H9 (cell line): ENCODE measurements at regions not wholly inside any gene's neighbourhood (a gene's known extent, or its start where the extent isn't known, plus 50 kb on each side); places are given as distances from the start of the nearest gene placed in this dataset.

ENCODE experiments used
- DNase-seq: peaks from one replicate; pipeline ENCODE4 v3.0.0-alpha.2; 2017
- H2AFZ ChIP-seq: one replicate; pipeline ENCODE4 v1.6.1; 2013; ENCODE audit warnings: mild to moderate bottlenecking, low read length, control low read depth, moderate library complexity
- H2AK5ac ChIP-seq: 2 replicates; pipeline ENCODE4 v1.6.1; 2013; ENCODE audit warnings: low read length, control low read depth, mixed read lengths; ENCODE audit not compliant: insufficient read length
- H2BK120ac ChIP-seq: one replicate; pipeline ENCODE4 v1.6.1; 2013; ENCODE audit warnings: low read depth, mild to moderate bottlenecking, low read length, control low read depth, inconsistent platforms; ENCODE audit not compliant: poor library complexity, severe bottlenecking
- H2BK12ac ChIP-seq: 2 replicates; pipeline ENCODE4 v1.6.1; 2013; ENCODE audit warnings: low read length, control low read depth, mixed read lengths, low read depth; ENCODE audit not compliant: insufficient read length
- H2BK15ac ChIP-seq: 2 replicates; pipeline ENCODE4 v1.6.1; 2013; ENCODE audit warnings: low read depth, low read length, control low read depth
- H2BK20ac ChIP-seq: one replicate; pipeline ENCODE4 v1.6.1; 2013; ENCODE audit warnings: low read depth, mild to moderate bottlenecking, low read length, control low read depth, inconsistent platforms; ENCODE audit not compliant: poor library complexity, severe bottlenecking
- H2BK5ac ChIP-seq: 2 replicates; pipeline ENCODE4 v1.6.1; 2013; ENCODE audit warnings: low read length, control low read depth, mixed read lengths; ENCODE audit not compliant: insufficient read length
- H3K14ac ChIP-seq: 2 replicates; pipeline ENCODE4 v1.6.1; 2013; ENCODE audit warnings: low read length, control low read depth; ENCODE audit not compliant: insufficient read depth
- H3K18ac ChIP-seq: 2 replicates; pipeline ENCODE4 v1.6.1; 2013; ENCODE audit warnings: low read depth, mild to moderate bottlenecking, mixed read lengths, low read length, control low read depth; ENCODE audit not compliant: insufficient read length
- H3K23ac ChIP-seq: 2 replicates; pipeline ENCODE4 v1.6.1; 2013; ENCODE audit warnings: low read length, control low read depth, mixed read lengths, low read depth; ENCODE audit not compliant: insufficient read length
- H3K23me2 ChIP-seq: 2 replicates; pipeline ENCODE4 v1.6.1; 2013; ENCODE audit warnings: low read depth, mild to moderate bottlenecking, mixed read lengths, low read length, control low read depth; ENCODE audit not compliant: insufficient read length, poor library complexity, severe bottlenecking
- H3K27ac ChIP-seq: 2 replicates; pipeline ENCODE4 v1.5.1; 2013; ENCODE audit warnings: low read length, control low read depth, mixed read lengths, low read depth; ENCODE audit not compliant: insufficient read length
- H3K27me3 ChIP-seq: 2 replicates; pipeline ENCODE4 v1.6.1; 2013; ENCODE audit warnings: low read length, control low read depth, inconsistent platforms; ENCODE audit not compliant: insufficient read depth
- H3K4ac ChIP-seq: 2 replicates; pipeline ENCODE4 v1.6.1; 2013; ENCODE audit warnings: low read depth, mild to moderate bottlenecking, control low read depth, inconsistent platforms, low read length, moderate library complexity
- H3K4me1 ChIP-seq: 2 replicates; pipeline ENCODE4 v1.6.1; 2013; ENCODE audit warnings: low read length, control low read depth, inconsistent platforms; ENCODE audit not compliant: insufficient read depth
- H3K4me2 ChIP-seq: 2 replicates; pipeline ENCODE4 v1.6.1; 2013; ENCODE audit warnings: low read length, control low read depth, mixed read lengths; ENCODE audit not compliant: insufficient read length, insufficient read depth
- H3K56ac ChIP-seq: 2 replicates; pipeline ENCODE4 v1.6.1; 2013; ENCODE audit warnings: low read depth, mild to moderate bottlenecking, mixed read lengths, low read length, control low read depth; ENCODE audit not compliant: insufficient read length
- H3K79me1 ChIP-seq: 2 replicates; pipeline ENCODE4 v1.6.1; 2013; ENCODE audit warnings: low read depth, mild to moderate bottlenecking, moderate library complexity, low read length, control low read depth, inconsistent platforms; ENCODE audit not compliant: insufficient read depth, poor library complexity, severe bottlenecking
- H3K79me2 ChIP-seq: 2 replicates; pipeline ENCODE4 v1.6.1; 2013; ENCODE audit warnings: low read length, control low read depth, inconsistent platforms; ENCODE audit not compliant: insufficient read depth
- H3K9ac ChIP-seq: 2 replicates; pipeline ENCODE4 v1.6.1; 2013; ENCODE audit warnings: low read length, control low read depth, mixed read lengths; ENCODE audit not compliant: insufficient read length; ENCODE audit errors: extremely low read depth
- H3K9me3 ChIP-seq: one replicate; pipeline ENCODE4 v1.6.1; 2013; ENCODE audit warnings: low read depth, low read length, inconsistent platforms; ENCODE audit not compliant: control insufficient read depth
- H3T11ph ChIP-seq: one replicate; pipeline ENCODE4 v1.6.1; 2013; ENCODE audit warnings: mild to moderate bottlenecking, low read length, control low read depth, inconsistent platforms
- H4K20me1 ChIP-seq: one replicate; pipeline ENCODE4 v1.6.1; 2013; ENCODE audit not compliant: control insufficient read depth, insufficient read length, insufficient read depth
- H4K5ac ChIP-seq: 2 replicates; pipeline ENCODE4 v1.6.1; 2013; ENCODE audit warnings: low read depth, mild to moderate bottlenecking, mixed read lengths, low read length, control low read depth; ENCODE audit not compliant: insufficient read length
- H4K8ac ChIP-seq: replicated peaks from 2 replicates; pipeline ENCODE4 v1.6.1; 2013; ENCODE audit warnings: low read length, control low read depth, mixed read lengths, low read depth; ENCODE audit not compliant: insufficient read length
- H4K91ac ChIP-seq: 2 replicates; pipeline ENCODE4 v1.6.1; 2013; ENCODE audit warnings: low read depth, mild to moderate bottlenecking, moderate library complexity, mixed read lengths, low read length, control low read depth; ENCODE audit not compliant: insufficient read length
- H3K27ac Mint-ChIP-seq, 3 experiments: 2 replicates in 2 of 3; 3 replicates in 1 of 3; pipeline ENCODE4 v1.8.0; 2020 to 2021; ENCODE audit warnings: mixed read lengths in 3 of 3, mild to moderate bottlenecking in 1 of 3, moderate library complexity in 1 of 3
- H3K27me3 Mint-ChIP-seq: 2 replicates; pipeline ENCODE4 v1.8.0; 2021; ENCODE audit warnings: low read depth, mild to moderate bottlenecking, moderate library complexity, mixed read lengths
- H3K36me3 Mint-ChIP-seq, 3 experiments: 2 replicates in 2 of 3; 3 replicates in 1 of 3; pipeline ENCODE4 v1.8.0; 2020 to 2021; ENCODE audit warnings: low read depth in 3 of 3, mixed read lengths in 3 of 3; ENCODE audit not compliant: insufficient read depth in 1 of 3
- H3K4me1 Mint-ChIP-seq, 2 experiments: 2 replicates each; pipeline ENCODE4 v1.8.0; 2020; ENCODE audit warnings: mixed read lengths in 2 of 2
- H3K4me3 Mint-ChIP-seq, 2 experiments: 2 replicates in 1 of 2; 3 replicates in 1 of 2; pipeline ENCODE4 v1.8.0; 2020 to 2021; ENCODE audit warnings: mild to moderate bottlenecking in 2 of 2, mixed read lengths in 2 of 2, moderate library complexity in 1 of 2
- H3K9me3 Mint-ChIP-seq, 2 experiments: 2 replicates in 1 of 2; 3 replicates in 1 of 2; pipeline ENCODE4 v1.8.0; 2020; ENCODE audit warnings: mild to moderate bottlenecking in 2 of 2, mixed read lengths in 2 of 2, moderate library complexity in 1 of 2
- WGBS: extraction: QIAGEN DNeasy Blood & Tissue Kit; methylation state at CpG from one replicate; pipeline ENCODE4 v1.1.7; 2013; ENCODE audit warnings: missing lambda C conversion rate, low lambda C conversion rate, mixed read lengths; ENCODE audit not compliant: insufficient read length; ENCODE audit errors: extremely low coverage; 5-methylcytosine and 5-hydroxymethylcytosine counted together
- TF ChIP-seq, protein P1 (sequence below): fragments of 200-600 bp; sonication (generic); conservative IDR thresholded peaks from 3 replicates; pipeline ENCODE4 v1.8.0; 2021; ENCODE audit warnings: antibody characterized with exemption, mild to moderate bottlenecking

DNA sequence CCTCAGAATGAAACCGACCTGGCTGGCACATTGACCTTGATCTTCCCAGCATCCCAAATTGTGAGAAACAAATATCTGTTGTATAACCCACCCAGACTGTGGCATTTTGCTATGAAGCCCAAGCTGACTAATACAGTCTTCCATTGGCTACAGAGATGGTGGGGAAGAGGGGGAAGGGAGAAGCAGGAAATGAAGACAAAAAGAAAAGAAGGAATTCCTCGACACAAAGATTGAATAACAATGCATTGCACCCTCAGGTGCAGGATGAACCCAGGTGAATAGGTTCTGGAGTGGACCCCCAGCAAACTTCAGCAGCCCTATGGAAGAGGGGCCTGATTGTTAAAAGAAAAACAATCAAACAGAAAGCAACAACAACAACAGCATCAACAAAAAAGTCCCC, 270.7 kb downstream of the FSIP2 start:
- H3K4me1 ChIP-seq = peaks cover 5% of the 10 kb centered on the region
- peak overlapping the region; percentile 21 for H3K4me2 ChIP-seq
- H4K20me1 ChIP-seq = no peaks in the 10 kb centered on the region
- H3K23ac ChIP-seq = no peak overlapping the region
- H3K79me2 ChIP-seq = no peaks in the 10 kb centered on the region
- no peak overlapping the region for H2BK5ac ChIP-seq
- DNase-seq = no peak
- no peaks in the 10 kb centered on the region for H3K9me3 ChIP-seq
- peak overlapping the region; percentile 23 for H2AFZ ChIP-seq
- no peaks in the 10 kb centered on the region for H3K27me3 ChIP-seq
- Mint-ChIP-seq H3K27me3 (no peaks in the 10 kb centered on the region), H3K4me3 (no peak overlapping the region), H3K4me1 (peaks cover 22% of the 10 kb centered on the region in 2 experiments), H3K27ac (peak overlapping the region; percentile 8 to 74 (median 21); a peak in 6 of 7 replicates), H3K36me3 (peaks cover 43 to 71% (median 45%) of the 10 kb centered on the region in 3 experiments), H3K9me3 (peaks cover 41 to 49% of the 10 kb centered on the region in 2 experiments)
- H2BK15ac ChIP-seq = no peak overlapping the region
- H3K56ac ChIP-seq = no peak overlapping the region
- H3K4ac ChIP-seq = no peak overlapping the region
- H3K23me2 ChIP-seq = no peaks in the 10 kb centered on the region
- no peak overlapping the region for H2BK120ac ChIP-seq
- H3K18ac ChIP-seq = no peak overlapping the region
- H3K79me1 ChIP-seq = no peaks in the 10 kb centered on the region
- H2BK20ac ChIP-seq = no peak overlapping the region
- no CpG with 5 or more reads among the region's 2 CpGs for WGBS
- H3K14ac ChIP-seq = no peak overlapping the region
- no peak overlapping the region for H4K5ac ChIP-seq
- no peak overlapping the region for H2AK5ac ChIP-seq
- H4K91ac ChIP-seq = no peak overlapping the region
- H2BK12ac ChIP-seq = no peak overlapping the region
- H3T11ph ChIP-seq = no peak overlapping the region
- H3K27ac ChIP-seq = no peak overlapping the region
- no peak overlapping the region for H3K9ac ChIP-seq
- no peak overlapping the region for H4K8ac ChIP-seq
- TF ChIP-seq, protein P1, sequence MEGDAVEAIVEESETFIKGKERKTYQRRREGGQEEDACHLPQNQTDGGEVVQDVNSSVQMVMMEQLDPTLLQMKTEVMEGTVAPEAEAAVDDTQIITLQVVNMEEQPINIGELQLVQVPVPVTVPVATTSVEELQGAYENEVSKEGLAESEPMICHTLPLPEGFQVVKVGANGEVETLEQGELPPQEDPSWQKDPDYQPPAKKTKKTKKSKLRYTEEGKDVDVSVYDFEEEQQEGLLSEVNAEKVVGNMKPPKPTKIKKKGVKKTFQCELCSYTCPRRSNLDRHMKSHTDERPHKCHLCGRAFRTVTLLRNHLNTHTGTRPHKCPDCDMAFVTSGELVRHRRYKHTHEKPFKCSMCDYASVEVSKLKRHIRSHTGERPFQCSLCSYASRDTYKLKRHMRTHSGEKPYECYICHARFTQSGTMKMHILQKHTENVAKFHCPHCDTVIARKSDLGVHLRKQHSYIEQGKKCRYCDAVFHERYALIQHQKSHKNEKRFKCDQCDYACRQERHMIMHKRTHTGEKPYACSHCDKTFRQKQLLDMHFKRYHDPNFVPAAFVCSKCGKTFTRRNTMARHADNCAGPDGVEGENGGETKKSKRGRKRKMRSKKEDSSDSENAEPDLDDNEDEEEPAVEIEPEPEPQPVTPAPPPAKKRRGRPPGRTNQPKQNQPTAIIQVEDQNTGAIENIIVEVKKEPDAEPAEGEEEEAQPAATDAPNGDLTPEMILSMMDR = no peak
